Left colon (tissue), 2 donors: ENCODE measurements at regions not wholly inside any gene's neighbourhood (a gene's known extent, or its start where the extent isn't known, plus 50 kb on each side); places are given as distances from the start of the nearest gene placed in this dataset.
A peak's percentile ranks its signal among the peaks of the same experiment; 100 is the strongest.
"Not testable (repeated sequence)": the region's sequence is repeated elsewhere in the genome, so short reads cannot be mapped to it uniquely, and the experiment has no call there.

Experiments
- ATAC-seq: fragments of 200-7000 bp; cut with Tn5 transposase; one replicate; pipeline ENCODE4 v1.9.1; 2020; ENCODE audit warnings: mild to moderate bottlenecking, moderate library complexity
- DNase-seq, 2 donors: peaks; one replicate each; pipeline ENCODE4 v3.0.0-alpha.2; 2020
- intact Hi-C, 2 donors: fragments of 100-400 bp; cut with DNase I in 1 of 2; cut with micrococcal nuclease in 1 of 2; formaldehyde crosslinking; loops; one replicate each; pipeline versions ENCODE4 v1.11.2 to v1.14.0; 2022; cut with DNase I, micrococcal nuclease
- donor health status: DM: no; HTN: no; CAD: no.
- donor health status: DM: yes; HTN: yes; CAD: no.

DNA sequence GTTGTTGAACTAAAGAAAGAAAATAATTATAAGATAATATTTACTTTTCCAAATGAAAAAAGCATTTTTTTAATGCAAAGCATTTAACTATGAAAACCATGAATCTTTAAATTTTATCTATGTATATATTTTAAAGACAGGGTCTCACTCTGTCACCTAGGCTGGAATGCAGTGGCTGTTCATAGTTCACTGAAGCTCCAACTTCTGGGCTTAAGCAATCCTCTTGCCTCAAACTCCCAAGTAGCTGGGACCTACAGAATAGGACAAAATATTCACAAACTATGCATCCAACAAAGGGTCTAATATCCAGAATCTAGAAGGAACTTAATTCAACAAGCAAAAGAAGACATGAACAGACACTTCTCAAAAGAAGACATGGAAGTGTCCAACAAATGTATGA is 55.9 kb upstream of the ALB start:
- no peak for ATAC-seq
- intact Hi-C loops: no loop called here

DNA sequence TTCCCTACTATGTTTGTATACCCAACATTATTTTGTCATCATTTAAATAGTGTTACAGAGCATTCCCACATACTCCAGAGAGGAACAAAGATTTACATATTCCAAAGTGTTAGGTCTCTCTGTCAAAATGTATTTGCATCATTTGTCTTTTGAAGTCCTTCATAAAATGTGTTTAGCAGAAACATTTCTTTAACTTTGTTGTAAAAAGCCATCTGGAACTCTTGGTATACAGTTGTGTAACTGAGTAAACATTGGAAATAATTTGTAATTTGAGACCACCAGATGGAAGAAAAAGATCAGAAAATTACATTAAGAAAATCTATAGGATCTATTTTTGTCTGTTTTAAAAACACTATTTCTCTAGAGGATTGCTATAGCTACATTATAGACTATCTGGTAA is 56.6 kb upstream of the ALB start:
- DNase-seq (no peak), ATAC-seq (no peak)
- intact Hi-C loops: no loop called here

More for the DNA sequence above, 55.9 kb upstream of the ALB start:
- no peak for DNase-seq

DNA sequence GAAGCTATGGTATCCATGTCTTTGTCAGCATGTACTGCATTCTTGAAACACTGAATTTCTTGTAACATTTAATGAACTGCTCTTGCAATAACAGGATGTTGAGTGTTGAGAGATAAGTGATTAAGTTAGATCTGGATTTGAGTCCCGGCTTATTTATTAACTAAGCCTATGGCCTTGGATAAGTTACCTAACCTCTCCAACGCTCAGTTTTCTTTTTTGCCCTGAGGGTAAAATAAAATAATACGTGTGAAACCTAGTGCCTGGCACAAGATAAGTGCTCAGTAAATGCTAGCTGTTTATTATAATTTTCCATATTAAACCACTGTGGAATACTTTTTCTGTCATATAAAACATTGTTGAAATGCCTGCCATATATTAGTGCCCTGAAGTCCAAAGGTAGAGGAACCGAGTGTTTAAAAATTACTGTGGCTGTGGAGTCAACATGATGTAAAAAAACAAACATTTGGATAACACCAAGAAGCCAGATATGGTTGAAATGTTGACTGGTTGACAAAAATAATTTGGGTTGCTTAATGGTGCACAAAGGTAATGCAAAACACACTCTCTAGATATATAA is 58.6 kb upstream of the ALB start:
- DNase-seq (no peak), ATAC-seq (peak; percentile 37)
- intact Hi-C loops: no loop called here

DNA sequence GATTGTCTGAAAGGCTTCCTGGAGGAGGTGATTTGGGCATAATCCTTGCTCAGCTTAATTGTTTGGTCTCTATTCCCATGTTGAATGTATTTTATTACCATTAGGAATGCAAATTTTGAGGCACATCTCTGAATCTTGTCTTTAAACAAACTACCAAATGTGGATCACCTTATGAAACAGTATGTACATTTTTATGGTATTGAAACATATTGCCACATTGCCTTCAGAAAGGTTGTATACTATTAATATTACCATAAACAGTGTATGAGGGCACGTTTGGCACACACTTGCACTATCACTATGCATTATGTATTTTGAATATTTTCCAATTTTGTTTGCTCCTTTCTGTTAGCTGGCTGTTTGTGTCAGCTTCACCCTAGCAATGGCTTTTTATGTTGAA is 60.0 kb upstream of the ALB start:
- intact Hi-C loops: no loop called here
- ATAC-seq (no peak), DNase-seq (no peak)

DNA sequence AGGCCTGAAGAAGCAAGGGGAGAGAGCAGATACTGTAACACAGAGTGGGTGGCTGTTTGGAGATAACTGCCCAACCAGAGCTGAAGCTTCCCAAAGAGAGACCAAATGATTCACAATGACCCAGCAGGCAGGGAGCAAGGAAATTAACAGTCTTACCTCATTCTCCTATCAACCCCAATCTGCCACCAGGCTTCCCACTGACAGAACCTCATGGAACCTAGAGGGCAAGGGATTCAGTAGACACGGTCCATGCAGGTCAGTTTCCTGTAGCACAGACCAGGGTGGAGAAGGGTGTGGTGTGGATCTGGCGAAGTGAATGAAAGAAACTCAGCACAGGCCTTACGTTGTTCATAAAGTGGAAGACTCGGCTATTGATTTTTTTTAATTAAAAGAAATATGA is 60.7 kb upstream of the ALB start:
- DNase-seq (no peak), ATAC-seq (peak; percentile 71)
- intact Hi-C loops: no loop called here

DNA sequence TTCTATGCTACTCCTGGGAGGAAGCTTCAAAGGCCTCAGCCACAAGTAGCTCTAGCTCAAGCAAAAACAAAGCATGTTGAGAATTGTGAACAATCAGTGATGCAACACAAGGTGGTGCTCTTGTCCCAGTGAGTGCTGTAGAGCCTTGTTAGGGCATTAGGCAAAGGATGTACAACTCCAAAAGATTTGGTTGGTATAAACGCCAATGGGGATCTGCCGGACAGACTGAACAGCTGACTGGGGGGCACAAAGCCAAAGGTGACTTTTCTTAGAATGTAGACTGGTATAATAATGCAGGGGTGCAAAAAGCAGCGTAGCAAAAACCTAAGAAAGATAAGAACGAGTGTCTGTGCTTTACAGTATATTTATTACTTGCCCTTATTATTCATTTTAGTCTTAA is 62.6 kb upstream of the ALB start:
- intact Hi-C loops: no loop called here
- DNase-seq (peak in 1 of 2 donors; percentile 15), ATAC-seq (peak; percentile 87)

DNA sequence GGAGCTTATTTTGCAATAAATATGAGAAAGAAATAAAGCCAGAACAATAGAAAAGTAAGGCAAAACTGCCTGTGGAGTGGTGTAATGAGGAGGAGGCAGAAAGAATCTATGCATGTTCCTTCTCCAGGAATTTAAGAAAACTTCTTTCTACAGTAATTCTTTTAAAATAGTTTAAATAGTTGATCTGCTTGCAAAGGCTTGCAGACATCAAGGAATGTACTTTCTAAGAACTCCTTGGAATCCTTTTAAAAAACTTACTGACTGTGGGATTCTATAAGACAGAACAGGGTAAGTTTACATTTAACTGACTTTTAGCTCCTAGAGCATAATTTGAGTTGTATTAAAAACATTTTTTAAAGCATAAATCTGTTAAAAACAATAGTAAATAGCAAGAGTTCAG is 63.2 kb upstream of the ALB start:
- DNase-seq (no peak), ATAC-seq (no peak)
- intact Hi-C loops: no loop called here

DNA sequence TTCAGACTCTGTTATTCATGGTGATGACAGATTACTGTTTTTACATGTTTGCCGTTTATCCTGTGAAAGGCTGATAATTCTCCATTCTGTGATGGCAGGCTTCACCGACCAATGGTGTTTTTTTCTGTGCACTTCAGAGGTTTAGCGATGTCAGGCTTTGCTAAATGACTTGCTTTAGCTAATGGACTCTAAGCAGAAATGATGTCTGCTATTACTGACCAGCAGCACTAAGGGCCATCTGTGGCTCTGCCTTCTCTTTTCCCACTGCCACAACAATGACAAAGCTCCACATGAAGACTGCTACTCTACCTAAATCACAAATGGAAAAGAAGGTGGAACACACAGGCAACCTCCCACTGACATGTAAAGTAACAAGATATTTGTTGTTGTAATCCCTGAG is 68.4 kb upstream of the ALB start:
- intact Hi-C loops: no loop called here
- no peak for DNase-seq
- ATAC-seq: no peak

DNA sequence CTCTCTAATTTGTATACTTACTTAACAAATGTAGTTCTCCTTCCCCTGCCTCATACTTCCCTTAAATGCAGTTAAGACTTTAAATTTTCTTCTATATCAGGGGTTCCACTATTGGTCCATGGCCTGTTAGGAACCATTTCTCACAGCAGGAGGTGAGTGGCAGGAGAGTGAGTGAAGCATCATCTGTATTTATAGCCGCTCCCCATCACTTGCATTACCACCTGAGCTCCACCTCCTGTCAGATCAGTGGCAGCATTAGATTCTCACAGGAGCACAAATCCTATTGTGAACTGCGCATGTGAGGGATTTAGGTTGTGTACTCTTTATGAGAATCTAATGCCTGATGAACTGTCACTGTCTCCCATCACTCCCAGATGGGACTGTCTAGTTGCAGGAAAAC is 72.1 kb upstream of the ALB start:
- ATAC-seq, intact Hi-C loops, DNase-seq: not testable (repeated sequence)

DNA sequence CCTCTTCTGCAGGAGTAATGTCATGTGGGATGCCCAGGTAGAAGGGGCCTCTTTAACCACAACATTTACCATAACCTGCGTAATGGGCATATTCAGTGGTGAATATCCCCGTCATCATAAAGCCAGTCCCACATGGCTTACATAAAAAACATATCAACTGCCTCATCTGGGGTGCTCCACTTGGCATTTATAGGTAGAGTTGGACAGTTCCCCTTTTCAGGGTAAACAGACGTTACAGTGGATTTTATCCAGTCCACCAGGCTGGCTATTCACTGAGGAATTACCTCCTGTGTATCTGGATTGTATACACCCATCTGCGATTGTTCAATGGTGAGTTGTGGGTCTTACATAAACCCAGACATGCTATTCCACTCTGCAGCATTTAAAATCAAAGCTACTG is 70.7 kb upstream of the ANKRD17 start:
- no peak for DNase-seq
- ATAC-seq: no peak
- intact Hi-C loops: no loop called here

DNA sequence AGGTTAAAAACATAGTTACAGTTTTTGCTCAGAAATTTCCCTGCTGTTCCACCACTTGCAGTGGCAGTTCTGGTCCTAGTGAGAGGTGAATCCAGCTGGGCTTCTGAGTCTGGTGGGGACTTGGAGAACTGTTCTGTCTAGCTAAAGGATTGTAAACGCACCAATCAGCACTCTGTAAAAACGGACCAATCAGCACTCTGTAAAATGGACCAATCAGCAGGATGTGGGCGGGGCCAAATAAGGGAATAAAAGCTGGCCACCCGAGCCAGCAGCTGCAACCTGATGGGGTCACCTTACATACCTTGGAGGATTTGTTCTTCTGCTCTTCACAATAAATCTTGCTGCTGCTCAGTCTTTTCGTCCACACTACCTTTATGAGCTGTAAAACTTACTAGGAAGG is 67.2 kb upstream of the ANKRD17 start:
- intact Hi-C loops, ATAC-seq, DNase-seq: not testable (repeated sequence)

DNA sequence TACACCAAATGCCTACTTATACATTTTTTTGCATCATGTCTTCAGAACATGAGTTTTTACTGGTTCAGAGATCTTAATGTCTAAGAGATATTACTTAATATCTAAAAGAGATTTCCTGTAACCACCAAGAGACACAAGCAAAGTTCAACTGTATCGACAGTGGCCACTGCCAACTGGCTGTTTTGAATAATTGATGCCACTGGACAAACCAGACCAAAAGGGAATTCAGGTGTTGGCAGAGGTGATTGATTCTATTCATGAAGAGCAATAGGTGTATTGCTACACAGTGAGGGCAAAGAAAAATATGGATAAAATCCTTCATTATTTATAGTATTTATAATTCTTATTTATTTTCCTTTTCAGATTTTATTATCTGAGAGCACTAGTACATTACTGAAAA is 58.5 kb upstream of the ANKRD17 start:
- DNase-seq: no peak
- intact Hi-C loops: no loop called here
- ATAC-seq: no peak

DNA sequence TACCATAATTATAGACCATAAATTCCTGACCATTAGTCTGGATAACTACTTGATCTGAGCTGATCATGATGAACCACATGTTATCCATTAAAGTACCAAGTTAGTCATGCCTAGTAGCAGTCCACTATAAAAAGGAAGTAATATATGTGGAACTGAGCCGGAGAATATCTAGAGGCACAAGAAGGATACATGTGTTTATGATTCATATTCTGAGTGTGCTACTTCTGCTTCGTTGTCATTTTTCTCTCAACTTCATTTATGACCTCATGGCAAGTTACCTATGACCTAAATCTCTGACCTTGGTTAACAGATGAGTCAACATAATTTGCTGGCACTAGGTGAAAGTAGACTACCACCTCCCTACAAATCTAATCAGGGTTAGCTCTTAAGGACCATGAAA is 56.5 kb upstream of the ANKRD17 start:
- intact Hi-C loops: no loop called here
- peak; percentile 17 for ATAC-seq
- no peak for DNase-seq

DNA sequence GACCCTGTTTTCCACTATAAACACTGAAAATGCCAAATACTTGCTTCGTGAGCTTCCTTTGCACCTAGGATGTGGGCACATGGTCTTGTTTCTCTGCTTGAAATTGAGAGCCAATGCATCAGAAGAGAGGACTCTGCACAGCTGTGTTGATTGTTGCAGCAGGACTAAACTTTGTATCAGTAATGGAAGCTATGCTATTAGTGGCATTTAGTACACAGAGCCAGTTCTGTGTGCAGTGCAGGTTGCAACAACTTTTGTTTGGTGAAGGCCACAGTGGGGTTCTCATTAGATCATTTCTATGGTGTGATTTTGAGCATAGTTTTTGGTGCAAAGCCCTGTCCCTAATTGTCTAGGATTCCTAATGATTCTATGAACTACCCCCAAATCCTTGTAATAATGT is 54.4 kb upstream of the ANKRD17 start:
- intact Hi-C loops: loop anchor here in 1 of 2 donors (5.0 kb wide), 1 partner anchor 344 kb away; no protein-coding TSS in a partner anchor
- no peak for ATAC-seq
- no peak for DNase-seq

DNA sequence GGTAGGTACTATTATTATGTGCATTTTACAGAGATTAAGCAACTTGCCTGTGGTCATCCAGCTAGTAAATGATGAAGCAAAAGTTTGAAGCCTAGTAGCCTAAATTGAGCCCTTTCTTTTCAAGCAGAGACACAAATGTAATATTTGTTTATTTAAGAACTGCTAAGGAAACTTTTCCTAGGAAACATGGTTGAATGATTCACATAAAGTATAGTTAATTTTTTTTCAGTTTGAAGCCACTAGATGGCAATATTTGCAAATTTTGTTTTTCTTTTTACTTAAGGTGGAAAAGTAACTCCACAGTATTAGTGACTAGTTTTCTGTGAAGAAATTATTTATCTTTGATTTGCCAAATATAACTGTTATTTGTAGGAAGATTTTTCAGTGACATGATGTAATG is 52.8 kb upstream of the ANKRD17 start:
- intact Hi-C loops: loop anchor here in 1 of 2 donors (5.0 kb wide), 1 partner anchor 346 kb away; no protein-coding TSS in a partner anchor
- ATAC-seq (peak; percentile 37), DNase-seq (no peak)

DNA sequence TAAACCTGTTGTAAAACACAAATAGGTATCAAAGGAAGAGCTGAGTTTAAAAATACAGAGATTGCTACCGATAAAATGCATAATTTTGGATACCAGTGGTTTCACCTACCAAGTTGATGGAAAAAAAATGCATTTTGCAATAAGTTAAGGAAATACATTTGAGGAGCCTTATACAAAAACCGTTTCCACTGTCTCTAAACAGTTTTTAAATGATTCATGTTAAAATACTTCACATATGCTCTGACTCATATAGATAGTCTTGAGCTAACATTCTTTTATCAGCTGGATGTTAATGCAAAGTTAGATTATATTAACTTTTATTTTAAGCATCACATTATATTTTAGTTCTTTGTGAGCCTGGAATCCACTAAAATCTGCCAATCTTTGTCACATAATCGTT is 50.6 kb upstream of the ANKRD17 start:
- ATAC-seq (no peak), DNase-seq (no peak)
- intact Hi-C loops: no loop called here
